Panc1 (cell line): ENCODE measurements at regions not wholly inside any gene's neighbourhood (a gene's known extent, or its start where the extent isn't known, plus 50 kb on each side); places are given as distances from the start of the nearest gene placed in this dataset.
"Not testable (repeated sequence)": the region's sequence is repeated elsewhere in the genome, so short reads cannot be mapped to it uniquely, and the experiment has no call there.

Experiments
- CTCF ChIP-seq: fragments of 450-650 bp; IDR thresholded peaks from 2 replicates; pipeline ENCODE4 v1.5.1; 2017; ENCODE audit warnings: mild to moderate bottlenecking
- REST ChIP-seq, 2 experiments: IDR thresholded peaks; 2 replicates each; pipeline ENCODE4 v1.6.1; 2011 to 2012; ENCODE audit warnings: low read depth in 2 of 2, control low read depth in 1 of 2, low read length in 1 of 2, mild to moderate bottlenecking in 1 of 2, moderate library complexity in 1 of 2; ENCODE audit not compliant: insufficient read depth in 1 of 2
- SIN3A ChIP-seq: IDR thresholded peaks from 2 replicates; pipeline ENCODE4 v1.6.1; 2012; ENCODE audit warnings: low read depth, mild to moderate bottlenecking, low read length, moderate library complexity, borderline replicate concordance; ENCODE audit not compliant: insufficient read depth
- TCF7L2 ChIP-seq: IDR thresholded peaks from 2 replicates; pipeline ENCODE4 v1.6.1; 2011; ENCODE audit warnings: mild to moderate bottlenecking, low read depth, low read length, inconsistent platforms

- not testable (repeated sequence) for TF ChIP-seq TCF7L2; CTCF; REST (IDR thresholded peaks at IDR 0.05; ENCODE audit: insufficient read depth in 1 of 2, low read depth in 2 of 2, low read length in 1 of 2); SIN3A
Measured at GRCh38 chr16:29297144-29297808, 109.2 kb downstream of the NPIPB11 start.
